ENCODE measurements at regions not wholly inside any gene's neighbourhood (a gene's known extent, or its start where the extent isn't known, plus 50 kb on each side); places are given as distances from the start of the nearest gene placed in this dataset.
"Not testable (repeated sequence)": the region's sequence is repeated elsewhere in the genome, so short reads cannot be mapped to it uniquely, and the experiment has no call there.

DNA sequence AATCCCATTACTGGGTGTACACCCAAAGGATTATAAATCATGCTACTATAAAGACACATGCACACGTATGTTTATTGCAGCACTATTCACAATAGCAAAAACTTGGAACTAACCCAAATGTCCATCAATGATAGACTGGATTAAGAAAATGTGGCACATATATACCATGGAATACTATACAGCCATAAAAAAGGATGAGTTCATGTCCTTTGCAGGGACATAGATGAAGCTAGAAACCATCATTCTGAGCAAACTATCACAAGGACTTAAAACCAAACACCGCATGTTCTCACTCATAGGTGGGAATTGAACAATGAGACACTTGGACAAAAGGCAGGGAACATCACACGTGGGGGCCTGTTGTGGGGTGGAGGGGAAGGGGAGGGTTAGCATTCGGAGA lies 76.8 kb upstream of the RREB1 start:
- not testable (repeated sequence) for TF ChIP-seq POLR2AphosphoS5 (IDR thresholded peaks at IDR 0.05; ENCODE audit: insufficient read depth, low read depth, low read length); POLR2A (IDR thresholded peaks at IDR 0.05; ENCODE audit: low read depth, low read length); FOS (IDR thresholded peaks at IDR 0.05; ENCODE audit: borderline replicate concordance, insufficient read depth, low read length); MAX (IDR thresholded peaks at IDR 0.05; ENCODE audit: insufficient read depth, insufficient read length); EZH2 (IDR thresholded peaks at IDR 0.05; ENCODE audit: borderline replicate concordance, low read depth, low read length, severe bottlenecking)
- TF ChIP-seq, protein P1, sequence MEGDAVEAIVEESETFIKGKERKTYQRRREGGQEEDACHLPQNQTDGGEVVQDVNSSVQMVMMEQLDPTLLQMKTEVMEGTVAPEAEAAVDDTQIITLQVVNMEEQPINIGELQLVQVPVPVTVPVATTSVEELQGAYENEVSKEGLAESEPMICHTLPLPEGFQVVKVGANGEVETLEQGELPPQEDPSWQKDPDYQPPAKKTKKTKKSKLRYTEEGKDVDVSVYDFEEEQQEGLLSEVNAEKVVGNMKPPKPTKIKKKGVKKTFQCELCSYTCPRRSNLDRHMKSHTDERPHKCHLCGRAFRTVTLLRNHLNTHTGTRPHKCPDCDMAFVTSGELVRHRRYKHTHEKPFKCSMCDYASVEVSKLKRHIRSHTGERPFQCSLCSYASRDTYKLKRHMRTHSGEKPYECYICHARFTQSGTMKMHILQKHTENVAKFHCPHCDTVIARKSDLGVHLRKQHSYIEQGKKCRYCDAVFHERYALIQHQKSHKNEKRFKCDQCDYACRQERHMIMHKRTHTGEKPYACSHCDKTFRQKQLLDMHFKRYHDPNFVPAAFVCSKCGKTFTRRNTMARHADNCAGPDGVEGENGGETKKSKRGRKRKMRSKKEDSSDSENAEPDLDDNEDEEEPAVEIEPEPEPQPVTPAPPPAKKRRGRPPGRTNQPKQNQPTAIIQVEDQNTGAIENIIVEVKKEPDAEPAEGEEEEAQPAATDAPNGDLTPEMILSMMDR (IDR thresholded peaks at IDR 0.05; ENCODE audit: extremely low read depth in 1 of 2, insufficient read depth in 1 of 2, low read depth in 1 of 2, low read length in 2 of 2): not testable (repeated sequence)
